HG03342 (cell line): ENCODE measurements at regions not wholly inside any gene's neighbourhood (a gene's known extent, or its start where the extent isn't known, plus 50 kb on each side); places are given as distances from the start of the nearest gene placed in this dataset.
"Not testable (repeated sequence)": the region's sequence is repeated elsewhere in the genome, so short reads cannot be mapped to it uniquely, and the experiment has no call there.

Experiments
- ATAC-seq: cut with Tn5 transposase; IDR thresholded peaks from one replicate; pipeline ENCODE4 v1.9.1; 2021; ENCODE audit warnings: mild to moderate bottlenecking, moderate library complexity; ENCODE audit not compliant: unreplicated experiment

DNA sequence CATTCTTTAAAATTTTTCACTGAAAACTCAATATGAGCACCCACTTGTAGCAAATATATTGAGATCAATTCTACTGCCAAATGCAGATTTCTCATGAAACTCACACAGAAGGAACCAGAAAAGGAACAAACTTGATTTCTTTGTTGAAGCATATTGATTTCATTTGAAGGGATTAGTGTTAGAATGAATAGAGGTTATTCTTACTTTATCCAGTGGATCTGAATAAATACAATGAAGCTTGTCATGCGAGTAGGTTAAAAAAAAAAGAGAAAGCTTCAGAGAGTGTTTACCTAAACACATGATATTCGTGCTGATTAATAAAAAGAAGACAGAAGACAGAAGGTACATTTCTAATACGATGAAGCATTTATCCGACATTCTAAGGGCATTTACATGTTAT lies 226.7 kb upstream of the ZSWIM2 start:
- no peak for ATAC-seq

DNA sequence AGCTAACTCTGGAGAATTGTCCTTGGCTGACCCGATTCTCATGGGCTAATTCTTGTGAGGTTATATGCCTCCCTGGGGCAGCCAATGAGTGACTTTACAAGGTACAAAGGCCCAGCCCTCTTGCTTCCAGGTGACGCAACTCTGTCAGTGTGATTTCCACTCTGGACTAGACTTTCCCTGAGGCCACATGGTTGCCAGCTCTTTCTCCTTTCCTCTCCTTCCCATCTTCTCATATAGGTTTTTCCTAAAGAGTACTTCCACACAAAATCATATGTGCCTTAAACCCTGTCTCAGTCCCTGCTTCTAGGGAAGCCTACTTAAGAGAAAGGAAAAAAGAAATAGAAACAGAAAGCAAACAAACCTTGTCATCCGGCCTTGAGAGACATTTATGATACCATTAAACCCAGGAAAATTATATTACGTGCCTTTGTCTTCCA lies 226.2 kb upstream of the ZSWIM2 start:
- ATAC-seq, result no peak

DNA sequence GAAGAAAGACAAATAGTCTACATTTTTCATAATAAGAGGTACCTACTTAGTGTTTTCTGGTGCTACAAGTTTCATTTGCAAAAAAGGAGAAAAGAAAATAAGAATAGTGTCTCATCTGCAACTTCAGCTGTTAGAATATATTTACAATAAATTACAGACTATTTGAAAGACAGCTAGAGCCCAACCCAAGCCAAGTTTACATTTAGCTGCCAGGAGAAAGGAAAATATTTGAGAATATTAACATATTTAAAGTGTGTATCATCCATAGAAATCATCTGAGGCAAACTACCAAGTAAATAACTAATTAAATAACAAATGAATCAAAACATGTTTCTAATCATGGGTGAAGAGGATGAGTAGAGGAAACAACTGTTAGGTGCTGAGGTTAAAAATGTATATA lies 209.2 kb upstream of the ZSWIM2 start:
- ATAC-seq, result no peak

DNA sequence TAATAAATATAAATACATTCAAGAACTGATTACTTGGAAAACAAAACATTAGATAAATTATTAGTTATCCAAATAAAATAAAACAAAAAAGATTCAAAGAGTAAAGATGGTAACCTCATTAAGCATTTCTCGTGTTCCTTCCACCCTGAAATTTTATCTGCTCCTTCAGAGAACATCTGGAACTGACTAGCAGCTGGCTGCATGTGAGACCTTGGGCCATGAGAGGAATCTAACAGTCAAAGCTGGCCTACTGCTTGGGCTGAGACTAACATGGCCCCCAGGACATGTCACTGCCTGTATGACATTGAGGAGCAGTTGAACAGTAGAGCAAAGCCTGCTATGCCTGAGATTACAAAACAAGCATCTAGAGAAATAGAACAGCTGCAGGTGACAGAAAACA lies 208.5 kb upstream of the ZSWIM2 start:
- ATAC-seq, result no peak

DNA sequence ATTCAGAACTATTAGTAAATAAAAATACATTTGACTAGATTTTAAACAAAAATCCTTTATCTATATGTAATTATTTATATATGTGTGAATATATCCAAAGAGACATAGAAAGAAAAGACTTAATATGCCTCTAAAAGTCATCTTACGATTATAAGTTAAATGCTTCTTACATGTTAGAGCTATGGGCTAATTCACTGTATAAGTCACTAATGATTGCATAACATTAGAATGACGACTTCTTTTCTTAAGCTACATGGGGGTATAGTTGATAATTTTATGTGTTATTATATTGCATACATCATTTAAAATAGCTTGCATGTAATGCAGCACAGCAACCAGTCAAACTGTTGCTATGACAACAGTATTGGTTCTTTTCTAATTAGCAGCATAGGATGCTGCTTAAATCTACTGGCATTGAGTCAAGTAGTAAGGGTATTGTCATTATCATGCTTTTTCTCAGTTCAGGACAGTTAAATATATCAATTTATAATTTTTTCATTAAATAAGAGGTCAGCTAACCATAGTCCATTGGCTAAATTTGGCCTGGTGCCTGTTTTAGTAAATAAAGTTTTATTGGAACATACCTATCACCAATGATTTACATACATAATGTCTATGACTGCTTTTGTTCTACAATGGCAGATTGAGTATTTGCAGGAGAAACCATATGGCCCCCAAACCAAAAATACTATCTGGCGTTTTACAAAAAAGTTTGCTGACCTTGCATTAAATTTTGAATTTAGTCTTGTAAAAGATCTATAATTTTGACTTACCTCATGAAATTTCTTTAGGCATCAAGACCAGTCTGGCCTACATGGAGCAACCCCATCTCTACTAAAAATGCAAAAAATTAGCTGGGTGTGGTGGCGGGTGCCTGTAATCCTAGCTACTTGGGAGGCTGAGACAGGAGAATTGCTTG lies 207.7 kb upstream of the ZSWIM2 start:
- ATAC-seq, result no peak

DNA sequence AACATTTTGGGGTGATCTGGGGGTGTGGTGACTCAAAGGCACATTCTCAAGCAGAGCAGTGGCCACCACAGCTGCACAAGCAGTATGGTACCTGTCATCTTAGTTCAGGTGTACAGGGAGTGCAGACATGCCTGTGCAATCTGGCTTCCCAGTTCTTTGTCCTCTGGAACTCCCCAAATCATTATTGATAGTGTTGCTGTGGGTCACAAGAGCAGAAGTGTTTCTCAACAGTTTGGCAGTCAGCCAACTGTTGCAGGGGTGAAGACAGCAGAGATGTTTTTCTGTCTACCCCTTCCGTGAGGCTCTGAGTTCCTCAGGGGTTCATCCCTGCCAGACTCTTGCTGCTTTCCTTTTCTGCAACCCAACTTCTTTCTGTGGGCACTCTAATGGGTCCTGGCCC lies 206.5 kb upstream of the ZSWIM2 start:
- ATAC-seq, result no peak

DNA sequence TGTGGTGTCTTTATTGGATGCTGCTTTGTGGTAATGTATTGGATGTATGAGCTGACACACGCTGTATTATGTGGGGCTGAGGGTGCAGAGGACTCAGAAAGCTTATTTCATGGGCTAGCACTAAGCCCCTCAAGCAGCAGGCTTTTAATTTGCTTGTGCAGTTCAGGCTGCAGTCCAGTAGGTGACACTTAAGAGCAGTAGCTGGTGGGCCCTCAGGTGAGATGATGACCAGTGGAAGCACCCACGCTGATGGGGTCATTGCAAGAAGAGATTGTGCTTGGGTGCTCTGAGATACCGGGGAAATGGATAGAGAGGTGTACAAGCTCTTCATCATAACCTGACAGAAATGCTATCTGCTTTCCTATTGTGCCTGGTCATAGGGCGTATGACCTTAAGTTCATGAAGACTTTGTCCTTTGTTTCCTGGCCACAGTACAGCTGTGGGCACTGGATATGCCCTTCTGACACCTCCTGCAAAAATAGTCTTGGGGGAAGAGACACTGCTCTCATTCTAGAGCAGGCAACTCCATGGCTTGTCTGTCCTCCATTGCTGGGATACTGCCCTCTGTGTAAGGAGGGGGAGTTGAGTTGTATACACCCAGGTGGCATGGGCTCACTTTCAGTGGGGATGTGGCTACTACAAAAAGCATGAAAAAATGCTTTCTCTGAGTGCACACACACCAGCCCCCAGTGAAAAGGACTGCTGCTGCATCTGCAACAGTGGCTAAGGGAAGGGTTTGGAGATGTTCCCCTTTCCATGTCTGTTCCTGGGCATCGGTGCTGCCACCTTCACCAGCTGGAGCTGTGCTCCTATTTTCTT lies 205.7 kb upstream of the ZSWIM2 start:
- peak; percentile 29 for ATAC-seq

DNA sequence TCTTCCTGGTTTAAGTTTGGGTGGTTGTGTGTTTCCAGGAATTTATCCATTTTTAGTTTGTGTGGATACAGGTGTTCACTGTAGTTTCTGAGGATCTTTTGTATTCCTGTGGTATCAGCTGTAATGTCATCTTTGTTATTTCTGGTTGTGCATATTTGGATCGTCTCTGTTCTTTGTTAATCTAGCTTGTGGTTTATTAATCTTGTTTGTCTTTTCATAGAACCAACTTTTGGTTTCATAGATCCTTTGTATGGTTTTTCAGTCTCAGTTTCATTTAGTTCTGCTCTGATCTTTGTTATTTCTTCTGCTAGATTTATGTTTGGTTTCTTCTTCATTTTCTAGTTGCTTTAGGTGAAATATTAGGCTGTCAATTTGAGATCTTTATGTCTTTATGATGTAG lies 202.4 kb upstream of the ZSWIM2 start:
- peak; percentile 84 for ATAC-seq

DNA sequence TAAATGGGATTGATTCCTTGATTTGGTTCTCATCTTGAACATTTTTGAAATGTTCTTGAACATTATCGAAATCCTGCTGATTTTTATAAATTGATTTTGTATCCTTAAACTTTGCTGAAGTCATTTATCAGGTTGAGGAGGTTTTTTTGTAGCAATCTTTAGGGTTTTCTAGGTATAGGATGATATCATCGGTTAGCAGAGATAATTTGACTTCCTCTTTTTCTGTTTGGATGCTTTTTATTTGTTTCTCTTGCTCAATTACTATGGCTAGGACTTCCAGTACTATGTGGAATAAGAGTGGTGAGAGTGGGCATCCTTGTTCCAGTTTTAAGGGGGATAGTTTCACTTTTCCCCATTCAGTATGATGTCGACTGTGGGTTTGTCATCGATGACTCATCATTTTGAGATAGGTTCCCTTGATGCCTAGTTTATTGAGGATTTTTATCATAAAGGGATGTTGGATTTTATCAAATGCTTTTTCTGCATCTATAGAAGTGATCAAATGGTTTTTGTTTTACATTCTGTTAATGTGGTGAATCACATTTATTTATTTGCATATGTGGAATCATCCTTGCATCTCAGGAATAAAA lies 201.5 kb upstream of the ZSWIM2 start:
- ATAC-seq, result no peak

DNA sequence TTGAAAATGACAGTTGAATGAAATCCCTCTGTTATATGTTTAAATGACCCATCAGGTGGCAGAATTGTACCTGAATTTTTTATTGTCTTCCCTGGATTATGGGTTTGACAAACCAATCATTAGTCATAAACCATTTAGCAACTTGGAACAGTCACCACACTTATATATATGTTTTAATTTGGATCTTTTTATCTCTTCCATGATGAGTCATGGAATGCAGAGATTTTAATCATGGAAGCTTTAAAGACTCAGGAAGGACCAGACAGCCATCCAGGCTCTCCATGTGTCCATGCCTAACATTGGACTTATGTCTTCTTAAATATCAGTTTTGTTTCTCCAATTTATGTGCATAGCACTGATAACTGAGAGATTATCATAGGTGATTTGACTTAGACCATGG lies 188.3 kb upstream of the ZSWIM2 start:
- no peak for ATAC-seq

DNA sequence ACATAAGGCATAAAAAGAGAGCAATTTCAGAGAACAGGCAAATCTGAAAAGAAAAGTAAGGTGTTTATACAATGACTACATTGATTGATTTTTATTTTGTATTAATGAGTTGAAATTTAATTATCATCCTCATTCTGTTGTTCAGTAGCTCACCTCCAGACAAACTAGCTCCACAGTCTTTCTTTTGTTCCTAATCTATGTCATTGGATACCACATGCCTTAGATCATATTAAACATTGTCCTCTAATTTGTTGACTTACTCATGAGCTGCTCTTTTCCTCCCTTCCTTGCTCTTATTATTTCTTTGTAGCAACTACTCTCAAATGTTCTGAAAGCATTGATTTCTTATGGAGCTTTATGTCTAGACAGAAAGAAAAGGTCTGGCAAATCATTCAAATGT lies 185.5 kb upstream of the ZSWIM2 start:
- no peak for ATAC-seq

DNA sequence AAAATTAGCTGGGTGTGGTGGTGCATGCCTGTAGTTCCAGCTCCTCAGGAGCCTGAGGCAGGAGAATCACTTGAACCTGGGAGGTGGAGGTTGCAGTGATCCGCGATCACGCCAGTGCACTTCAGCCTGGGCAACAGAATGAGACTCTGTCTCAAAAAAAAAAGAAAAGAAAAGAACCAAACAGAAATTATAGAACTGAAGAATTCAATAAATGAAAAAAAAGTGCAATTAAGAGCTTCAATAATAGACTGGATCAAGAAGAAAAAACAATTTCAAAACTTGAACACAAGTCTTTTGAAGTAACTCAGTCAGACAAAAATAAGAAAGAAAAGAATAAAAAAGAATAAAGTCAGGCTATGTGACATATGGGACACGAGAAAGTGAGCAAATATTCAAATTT lies 175.8 kb upstream of the ZSWIM2 start:
- no peak for ATAC-seq

DNA sequence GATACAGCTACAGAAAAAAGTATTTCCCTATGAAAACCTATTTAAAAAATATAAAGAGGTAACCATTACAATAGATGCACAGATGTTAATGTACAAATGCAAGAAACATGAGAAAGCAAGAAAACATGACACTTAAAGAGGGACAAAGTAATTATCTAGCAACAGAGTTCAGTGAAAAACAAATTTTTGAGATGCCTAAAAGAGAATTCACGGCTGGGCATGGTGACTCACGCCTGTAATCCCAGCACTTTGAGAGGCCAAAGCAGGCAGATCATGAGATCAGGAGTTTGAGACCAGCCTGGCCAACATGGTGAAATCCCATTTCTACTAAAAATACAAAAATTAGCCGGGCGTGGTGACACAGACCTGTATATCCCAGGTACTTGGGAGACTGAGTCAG lies 175.0 kb upstream of the ZSWIM2 start:
- not testable (repeated sequence) for ATAC-seq

DNA sequence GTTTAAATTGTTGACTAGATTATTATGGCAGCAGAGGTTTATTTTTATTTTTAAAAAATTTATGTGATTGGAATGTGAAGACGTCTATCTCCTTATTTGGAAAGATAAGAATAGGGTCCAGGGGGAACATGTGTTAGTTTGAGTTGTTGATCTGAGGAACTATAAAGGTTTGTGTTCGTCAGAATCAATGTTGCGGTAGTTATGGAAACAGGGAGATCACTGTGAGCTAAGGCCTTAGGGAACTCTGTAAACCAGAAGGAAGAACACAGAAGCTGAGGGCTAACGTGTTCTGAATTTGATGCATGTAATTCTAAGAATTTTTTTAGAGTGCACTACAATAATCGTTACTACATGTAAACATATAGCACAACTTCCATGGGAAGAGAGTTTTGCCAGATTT lies 168.5 kb upstream of the ZSWIM2 start:
- no peak for ATAC-seq

DNA sequence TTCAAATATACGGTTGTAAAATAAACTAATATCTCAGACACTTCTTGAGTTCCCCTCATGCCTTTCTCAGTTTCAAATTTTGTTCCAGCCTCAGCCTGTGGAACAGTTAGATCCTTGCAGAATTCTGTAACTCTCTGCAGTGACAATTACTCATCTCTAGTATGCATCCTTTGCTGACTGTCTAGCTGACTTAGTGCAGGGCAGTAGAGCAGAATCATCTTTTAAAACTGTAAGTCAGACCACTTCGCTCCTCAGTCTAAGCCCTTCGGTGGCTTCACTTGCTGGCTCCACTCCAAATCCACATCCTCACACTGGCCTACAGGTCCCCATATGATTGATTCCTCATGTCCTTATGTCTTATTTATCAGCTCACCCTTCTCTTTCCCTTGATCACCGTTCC lies 164.1 kb upstream of the ZSWIM2 start:
- no peak for ATAC-seq

DNA sequence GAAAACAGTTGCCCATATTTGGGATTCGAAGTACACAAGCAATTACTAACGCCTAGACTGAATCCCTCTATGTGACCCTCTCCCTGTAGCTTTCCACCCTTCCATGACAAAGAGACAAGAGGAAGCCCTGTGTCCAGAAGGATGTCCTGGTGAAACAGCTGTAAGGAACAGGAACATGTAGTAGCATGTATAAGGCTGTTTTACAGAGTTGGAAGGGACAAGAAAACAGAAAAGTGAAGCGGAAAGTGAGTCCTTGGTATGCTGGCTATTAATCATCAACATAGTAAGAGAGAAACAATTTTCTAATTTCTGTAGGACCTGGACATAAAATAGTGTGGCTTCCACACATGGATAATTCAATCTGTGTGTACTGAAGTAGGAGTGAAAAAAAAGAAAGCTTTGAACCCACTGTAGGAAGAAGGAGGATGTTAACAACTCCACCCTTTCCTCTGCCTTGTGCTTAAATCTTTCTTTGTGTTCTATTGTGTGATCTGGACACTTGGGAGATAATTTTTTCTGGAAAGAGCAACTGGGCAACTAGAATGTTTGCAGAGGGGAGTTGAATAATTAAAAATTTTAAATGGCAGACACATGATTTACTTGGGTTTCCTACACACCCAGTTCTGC lies 162.3 kb upstream of the ZSWIM2 start:
- no peak for ATAC-seq

DNA sequence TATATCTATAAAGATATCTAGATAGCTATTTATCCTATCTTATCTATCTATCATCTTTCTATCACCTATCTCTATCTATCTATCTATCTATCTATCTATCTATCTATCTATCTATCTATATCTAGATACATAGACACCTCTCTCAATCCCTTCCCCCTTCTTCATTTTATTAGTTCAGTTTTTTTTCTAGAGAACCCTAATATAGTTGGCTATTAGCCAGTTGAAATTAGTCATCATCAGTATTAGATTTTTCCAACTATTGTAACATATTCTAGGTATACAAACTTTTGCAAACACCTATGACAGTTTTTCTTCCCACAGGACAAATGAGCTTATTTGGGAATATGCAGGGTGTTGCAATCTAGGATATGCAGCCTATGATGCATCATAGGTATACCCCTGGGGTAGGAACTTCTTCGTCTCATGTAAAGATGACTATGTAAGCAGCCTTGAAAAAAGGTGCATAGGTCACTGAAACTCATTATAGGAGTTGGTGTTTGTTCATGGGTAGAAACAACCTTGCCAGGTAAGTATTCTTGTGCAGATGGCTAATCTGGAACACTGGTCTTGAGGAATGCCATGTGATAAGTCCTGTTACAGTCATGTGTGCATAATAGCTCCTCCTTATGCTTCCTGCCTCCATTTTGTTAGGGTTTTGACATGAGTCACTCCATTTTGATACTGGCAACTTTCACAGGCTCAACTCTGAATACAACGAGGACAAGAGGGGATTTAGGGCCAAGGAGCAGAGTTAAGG lies 160.7 kb upstream of the ZSWIM2 start:
- no peak for ATAC-seq

DNA sequence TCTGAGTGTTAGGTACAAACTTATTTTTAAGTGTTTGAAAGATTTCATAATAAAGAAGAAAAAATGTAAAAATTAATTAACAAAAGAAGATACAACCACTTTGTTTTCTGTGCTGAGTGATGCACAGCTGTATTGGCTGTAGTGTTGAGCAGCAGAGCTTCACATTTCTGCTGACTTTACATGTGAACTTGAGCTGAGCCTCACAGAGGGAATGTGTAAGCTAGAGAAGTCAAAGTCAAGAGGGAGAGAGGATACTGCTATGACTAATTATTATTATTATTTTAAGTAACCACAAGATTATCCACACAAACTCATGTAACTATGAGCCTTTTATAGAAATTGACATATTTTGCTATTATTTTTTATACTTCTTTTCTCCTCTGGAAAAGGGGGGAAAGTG lies 159.1 kb upstream of the ZSWIM2 start:
- ATAC-seq, result no peak

DNA sequence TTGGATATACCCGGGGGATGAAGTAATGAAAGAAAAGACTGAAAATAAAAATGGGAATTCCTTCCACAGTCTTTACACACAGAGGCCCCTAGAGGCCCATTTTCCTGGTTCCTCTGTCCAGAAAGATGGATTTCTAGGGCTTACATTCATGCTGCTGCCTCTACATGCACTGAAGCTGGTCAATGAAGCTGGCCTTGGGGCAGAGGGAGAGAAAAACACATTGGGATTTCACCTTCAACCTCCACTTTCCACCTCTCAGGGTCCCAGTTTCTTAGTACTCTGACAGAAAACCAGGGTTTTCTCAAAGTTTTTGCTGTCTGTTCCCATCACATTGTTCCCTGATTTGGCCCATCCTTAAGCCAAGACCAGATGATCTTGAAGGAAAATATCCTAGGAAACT lies 154.6 kb upstream of the ZSWIM2 start:
- ATAC-seq, result no peak

DNA sequence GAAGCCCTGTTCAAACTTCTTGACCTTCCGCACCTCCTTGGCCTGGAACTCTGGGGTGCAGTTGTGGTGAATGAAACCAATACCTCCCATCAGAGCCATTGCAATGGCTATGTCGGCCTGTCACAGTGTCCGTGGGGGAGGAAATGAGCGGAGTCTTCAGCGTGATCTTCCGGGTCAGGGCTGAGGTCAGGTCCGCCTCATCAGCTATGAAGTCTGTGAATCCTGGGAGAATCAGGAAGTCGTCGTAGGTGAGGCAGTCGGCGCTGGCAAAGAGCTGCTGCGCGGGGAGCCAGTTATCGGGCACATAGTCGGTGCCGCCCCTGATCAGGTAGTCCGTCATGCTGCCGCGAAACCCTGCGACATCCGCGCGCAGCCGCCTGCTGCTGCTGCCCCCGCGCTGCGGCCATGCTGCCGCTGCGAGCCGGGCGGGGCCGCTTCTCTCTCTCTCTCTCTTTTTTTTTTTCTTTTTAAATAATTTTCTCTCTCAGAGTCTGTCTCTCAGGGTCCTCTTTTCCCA lies 154.1 kb upstream of the ZSWIM2 start:
- ATAC-seq, result no peak
